GM21717 (cell line): ENCODE measurements at regions not wholly inside any gene's neighbourhood (a gene's known extent, or its start where the extent isn't known, plus 50 kb on each side); places are given as distances from the start of the nearest gene placed in this dataset.

Source experiments
- ATAC-seq: cut with Tn5 transposase; IDR thresholded peaks from one replicate; pipeline ENCODE4 v1.9.1; 2021; ENCODE audit warnings: mild to moderate bottlenecking, moderate library complexity; ENCODE audit not compliant: unreplicated experiment

GRCh38 chr12:93275589-93275988, 102.1 kb upstream of the NUDT4 start:
- ATAC-seq = no peak

- no peak for ATAC-seq
Observed at GRCh38 chr12:93279565-93280412, 97.9 kb upstream of the NUDT4 start.

- ATAC-seq = no peak
Observed at GRCh38 chr12:93287149-93287548, 90.6 kb upstream of the NUDT4 start.

- no peak for ATAC-seq
Observed at GRCh38 chr12:93288626-93289025, 89.1 kb upstream of the NUDT4 start.

- no peak for ATAC-seq
Observed at GRCh38 chr12:93290391-93290790, 87.3 kb upstream of the NUDT4 start.

GRCh38 chr12:93292213-93292612, 85.5 kb upstream of the NUDT4 start:
- ATAC-seq = no peak

GRCh38 chr12:93292731-93293566, 84.8 kb upstream of the NUDT4 start:
- no peak for ATAC-seq

- ATAC-seq = peak; percentile 90
Observed at GRCh38 chr12:93297032-93297431, 80.7 kb upstream of the NUDT4 start.

GRCh38 chr12:93297536-93297935, 80.2 kb upstream of the NUDT4 start:
- ATAC-seq = peak; percentile 14

- ATAC-seq = no peak
Observed at GRCh38 chr12:93299262-93299846, 78.4 kb upstream of the NUDT4 start.

GRCh38 chr12:93300611-93301021, 77.1 kb upstream of the NUDT4 start:
- no peak for ATAC-seq

GRCh38 chr12:93302331-93303229, 75.1 kb upstream of the NUDT4 start:
- no peak for ATAC-seq

- no peak for ATAC-seq
Observed at GRCh38 chr12:93306636-93307035, 71.1 kb upstream of the NUDT4 start.

GRCh38 chr12:93308281-93308680, 69.4 kb upstream of the NUDT4 start:
- ATAC-seq = no peak

GRCh38 chr12:93311827-93312226, 65.9 kb upstream of the NUDT4 start:
- no peak for ATAC-seq

GRCh38 chr12:93314177-93314497, 63.6 kb upstream of the NUDT4 start:
- no peak for ATAC-seq

- ATAC-seq = no peak
Observed at GRCh38 chr12:93315385-93315906, 62.3 kb upstream of the NUDT4 start.

GRCh38 chr12:93315907-93316622, 61.7 kb upstream of the NUDT4 start:
- ATAC-seq = no peak

GRCh38 chr12:93316623-93316971, 61.1 kb upstream of the NUDT4 start:
- ATAC-seq = no peak

- no peak for ATAC-seq
Observed at GRCh38 chr12:93317227-93317626, 60.5 kb upstream of the NUDT4 start.
